GM19452 (cell line): ENCODE measurements at regions not wholly inside any gene's neighbourhood (a gene's known extent, or its start where the extent isn't known, plus 50 kb on each side); places are given as distances from the start of the nearest gene placed in this dataset.

Experiments
- ATAC-seq: cut with Tn5 transposase; IDR thresholded peaks from one replicate; pipeline ENCODE4 v1.9.1; 2021; ENCODE audit not compliant: unreplicated experiment

GRCh38 chr18:75638223-75638775 is 210.8 kb upstream of the SMIM21 start:
- ATAC-seq = no peak

DNA sequence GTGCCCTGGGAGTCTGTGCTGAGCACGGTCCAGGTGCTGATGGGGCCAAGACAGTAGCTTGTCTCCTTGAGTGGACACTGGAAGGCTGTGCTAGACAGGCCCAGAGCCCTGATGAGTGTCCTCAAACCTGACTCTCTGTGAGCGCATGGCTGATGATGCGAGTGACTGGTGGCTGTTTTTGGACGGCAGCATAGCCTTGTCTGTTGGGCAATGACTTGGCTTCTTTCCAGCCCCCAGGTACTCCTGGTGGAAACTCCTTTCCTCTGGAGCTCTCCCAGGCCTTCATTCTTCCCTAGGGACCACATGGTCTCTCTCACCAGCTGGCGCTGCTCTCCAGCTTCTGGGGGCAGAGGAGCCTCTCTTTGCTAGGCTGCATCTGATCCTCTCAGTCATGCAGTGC is 207.6 kb upstream of the SMIM21 start:
- ATAC-seq = no peak

GRCh38 chr18:75625966-75626365 is 198.5 kb upstream of the SMIM21 start:
- no peak for ATAC-seq

DNA sequence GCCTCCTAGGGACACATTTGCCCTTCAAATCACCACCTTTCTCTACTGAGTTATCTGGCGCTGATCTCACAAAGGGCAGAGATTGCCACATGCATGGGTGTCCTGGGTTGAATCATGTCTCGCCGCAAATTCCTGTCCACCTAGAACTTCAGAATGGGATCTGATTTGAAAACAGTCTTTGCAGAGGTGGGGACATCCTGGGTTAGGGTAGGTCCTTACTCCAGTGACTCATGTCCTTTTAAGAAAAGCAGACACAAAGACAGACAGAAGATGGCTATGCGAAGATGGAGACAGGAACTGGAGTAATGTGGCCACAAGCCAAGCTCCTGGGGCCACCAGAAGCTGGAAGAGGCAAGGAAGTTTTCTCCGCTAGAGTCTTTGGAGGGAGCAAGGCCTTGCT is 197.4 kb upstream of the SMIM21 start:
- ATAC-seq = no peak

DNA sequence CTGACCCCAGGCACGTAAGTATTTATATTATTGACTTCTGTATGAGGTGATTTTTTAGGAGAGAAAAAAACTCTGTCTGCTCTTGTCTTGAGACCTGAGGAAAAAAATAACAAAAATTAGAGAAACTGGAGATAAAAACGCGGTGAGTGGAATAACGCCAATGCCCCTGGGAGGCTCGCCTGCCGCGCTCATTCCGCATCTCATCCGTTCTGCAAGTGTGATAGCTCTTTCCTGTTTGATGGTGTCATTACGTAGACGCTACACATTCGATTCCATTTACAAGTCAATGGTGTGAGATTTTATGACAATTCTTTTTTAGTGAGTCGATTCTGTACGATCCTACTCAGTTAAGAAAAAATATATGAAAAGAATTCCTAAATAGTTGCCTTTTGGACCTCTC is 194.3 kb upstream of the SMIM21 start:
- ATAC-seq = no peak

GRCh38 chr18:75618146-75618545 is 190.6 kb upstream of the SMIM21 start:
- no peak for ATAC-seq

- ATAC-seq = no peak
These were observed 185.0 kb upstream of the SMIM21 start for GRCh38 chr18:75612456-75612855.

DNA sequence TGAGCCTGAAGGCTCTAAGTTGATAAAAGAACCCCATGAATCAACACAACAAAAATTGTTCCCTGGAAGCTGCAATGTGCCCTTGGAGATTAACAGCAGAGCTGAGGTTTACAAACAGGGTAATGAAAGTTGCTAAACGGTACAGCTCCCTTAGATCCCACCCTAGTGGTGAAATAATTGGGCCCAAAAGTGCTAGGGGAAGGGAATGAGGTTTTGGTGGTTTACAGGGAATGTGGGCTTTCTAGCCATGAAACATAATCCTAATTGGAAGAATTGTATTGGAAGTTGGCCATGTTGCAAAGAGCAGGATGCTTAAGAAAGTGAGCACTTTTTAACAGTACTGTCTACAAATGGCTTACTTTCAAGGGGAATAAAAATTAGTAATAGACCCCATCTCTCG is 180.2 kb upstream of the SMIM21 start:
- ATAC-seq = no peak

DNA sequence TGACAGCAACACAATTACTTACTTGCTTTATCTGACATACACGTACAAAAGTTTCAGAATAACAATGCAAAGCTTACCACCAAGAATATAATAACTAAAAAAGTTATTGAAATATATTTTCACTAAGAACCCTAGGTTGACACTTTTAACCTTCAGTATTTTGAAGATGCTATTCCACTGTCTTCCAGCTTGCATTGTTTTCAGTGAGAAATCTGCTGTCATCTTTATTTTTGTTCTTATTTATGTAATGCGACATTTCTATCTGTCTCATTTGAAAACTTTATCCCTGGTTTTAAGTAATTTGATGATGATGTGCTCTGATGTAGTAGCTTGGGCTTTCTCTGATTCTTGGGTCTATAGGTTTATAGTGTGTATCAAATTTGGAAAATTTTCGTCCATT is 165.0 kb upstream of the SMIM21 start:
- no peak for ATAC-seq

- ATAC-seq = no peak
These were observed 160.9 kb upstream of the SMIM21 start for GRCh38 chr18:75588412-75588811.

GRCh38 chr18:75587131-75587530 is 159.6 kb upstream of the SMIM21 start:
- ATAC-seq = no peak

- no peak for ATAC-seq
These were observed 158.8 kb upstream of the SMIM21 start for GRCh38 chr18:75586130-75586889.

DNA sequence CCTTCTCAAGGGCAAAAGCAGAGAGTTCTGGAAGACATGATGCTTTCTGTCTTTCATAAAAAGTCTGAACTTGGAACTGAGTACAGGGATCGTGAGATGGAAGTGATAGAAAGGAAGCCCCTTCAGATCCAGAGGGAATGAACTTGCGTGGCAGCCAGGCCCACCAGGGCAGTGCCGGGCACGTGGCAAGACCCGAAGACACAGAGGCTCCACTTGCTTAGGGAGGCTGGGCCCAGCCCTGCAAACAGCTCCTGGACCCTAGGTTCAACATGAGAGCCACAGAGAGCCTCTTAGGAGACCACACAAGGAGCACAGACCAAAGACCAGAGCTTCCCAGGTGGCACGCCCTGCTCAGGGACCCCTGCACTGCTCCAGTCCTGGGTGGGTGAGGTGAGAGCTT is 155.4 kb upstream of the SMIM21 start:
- ATAC-seq = no peak

DNA sequence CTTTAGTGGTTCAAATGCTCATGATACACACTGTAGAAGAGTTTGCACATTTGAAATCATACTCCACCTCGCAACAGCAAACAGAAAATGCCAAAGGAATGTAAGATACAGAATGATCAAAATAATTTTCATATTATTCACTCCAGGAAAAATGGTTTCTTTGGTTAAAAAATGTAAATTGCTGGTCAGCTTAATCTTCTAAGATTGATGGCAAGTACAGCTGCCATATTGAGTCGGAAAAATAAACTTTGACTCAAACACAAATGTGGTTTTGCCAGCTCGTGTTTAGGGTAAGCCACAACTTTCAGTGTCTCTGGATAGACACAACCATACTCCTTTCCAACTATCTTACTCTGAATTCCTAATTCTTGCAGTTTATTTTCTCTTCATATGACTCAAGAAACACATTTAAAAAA is 154.9 kb upstream of the SMIM21 start:
- no peak for ATAC-seq

- ATAC-seq = no peak
These were observed 154.0 kb upstream of the SMIM21 start for GRCh38 chr18:75581336-75582131.

GRCh38 chr18:75574187-75574586 is 146.7 kb upstream of the SMIM21 start:
- ATAC-seq = no peak

- ATAC-seq = no peak
These were observed 135.6 kb upstream of the SMIM21 start for GRCh38 chr18:75563150-75563549.

DNA sequence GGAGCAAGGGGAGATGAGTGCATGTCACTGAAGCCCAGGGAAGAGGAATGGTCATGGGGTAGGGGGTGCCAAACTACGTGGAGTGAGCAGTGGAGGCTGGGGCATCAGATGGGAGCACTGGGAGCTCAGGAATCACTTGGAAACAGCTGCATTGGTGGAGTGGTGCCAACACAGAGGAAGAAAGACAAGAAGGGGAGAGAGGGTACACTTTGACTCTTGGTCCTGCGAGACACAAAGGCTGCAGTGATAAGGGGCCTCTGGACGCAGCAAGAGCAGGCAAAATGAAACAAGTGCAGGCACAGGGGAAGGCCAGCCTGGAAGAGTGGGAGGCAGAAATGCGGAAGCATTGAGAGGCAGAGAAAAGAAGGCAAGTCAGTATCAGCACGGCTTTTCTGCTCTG is 134.7 kb upstream of the SMIM21 start:
- no peak for ATAC-seq

GRCh38 chr18:75558790-75559189 is 131.3 kb upstream of the SMIM21 start:
- no peak for ATAC-seq

DNA sequence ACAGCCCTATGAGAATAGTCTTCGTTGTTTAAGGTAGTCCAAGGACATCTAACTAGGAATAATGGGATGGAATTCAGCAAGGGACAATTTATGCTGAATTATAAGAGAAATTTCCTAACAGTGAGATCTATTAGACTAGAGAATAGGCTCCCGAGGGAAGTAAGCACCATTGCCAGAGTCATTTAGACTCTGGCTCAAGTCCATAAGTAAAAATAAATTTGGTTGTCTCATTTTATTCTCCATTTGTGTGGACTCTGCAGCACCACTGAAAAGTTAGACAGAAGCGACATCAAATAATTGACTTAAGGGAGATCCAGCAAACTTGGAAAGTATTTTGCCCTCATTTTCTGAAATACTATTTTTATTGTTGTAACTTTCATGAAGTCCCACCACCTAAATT is 129.3 kb upstream of the SMIM21 start:
- no peak for ATAC-seq

GRCh38 chr18:75554644-75555185 is 127.2 kb upstream of the SMIM21 start:
- ATAC-seq = no peak

- ATAC-seq = no peak
These were observed 126.7 kb upstream of the SMIM21 start for GRCh38 chr18:75554176-75554575.
